HCT116 (cell line): ENCODE measurements at regions not wholly inside any gene's neighbourhood (a gene's known extent, or its start where the extent isn't known, plus 50 kb on each side); places are given as distances from the start of the nearest gene placed in this dataset.
A peak's percentile ranks its signal among the peaks of the same experiment; 100 is the strongest.

ENCODE experiments used
- ATAC-seq: fragments of 200-7000 bp; cut with Tn5 transposase; 2 replicates; pipeline ENCODE4 v1.9.1; 2020; ENCODE audit warnings: mild to moderate bottlenecking, moderate library complexity
- BruUV-seq: library from RNA; stranded (reverse); fragments of 400-500 nt; replicated peaks from 2 replicates; lab custom pipeline; 2021; lab: Mats Ljungman, UMichigan
- CTCF ChIA-PET: fragments of 300-600 bp; sonication (Branson Sonifier 250); formaldehyde crosslinking; loops from one replicate; lab custom pipeline; 2021; ENCODE audit warnings: antibody characterized with exemption; lab: Charles Lee
- POLR2A ChIA-PET: fragments of 300-600, 350-600 bp; sonication (Branson Sonifier 250); formaldehyde crosslinking; loops from one replicate; lab custom pipeline; 2021; ENCODE audit warnings: antibody characterized with exemption; lab: Charles Lee
- RAD21 ChIA-PET, 2 experiments: fragments of 300-600 bp; sonication (Branson Sonifier 250); formaldehyde crosslinking; loops; one replicate each; lab custom pipeline; 2023; ENCODE audit warnings: low total read pairs in 2 of 2; ENCODE audit not compliant: uncharacterized antibody in 2 of 2, unreplicated experiment in 2 of 2, low non-redundant PET in 1 of 2; lab: Charles Lee
- DNase-seq: peaks from one replicate; pipeline ENCODE4 v3.0.0-alpha.2; 2010; ENCODE audit warnings: low read depth, low spot score
- H2AFZ ChIP-seq: fragments of 200-600 bp; shearing (Covaris generic), sonication (generic); 2 replicates; pipeline ENCODE4 v1.6.1; 2017; ENCODE audit warnings: low read depth, mixed run types, mixed read lengths, antibody characterized with exemption, low read length; ENCODE audit not compliant: poor library complexity, severe bottlenecking
- H3K27ac ChIP-seq: 2 replicates; pipeline ENCODE4 v1.5.1; 2012; ENCODE audit warnings: low read depth, low read length
- H3K27me3 ChIP-seq: fragments of 200-600 bp; sonication (generic); 2 replicates; pipeline ENCODE4 v1.6.1; 2016; ENCODE audit warnings: mixed run types, low read length, mixed read lengths; ENCODE audit not compliant: insufficient read depth
- H3K36me3 ChIP-seq, 2 experiments: fragments of 200-500 bp in 1 of 2; fragments of 200-600 bp in 1 of 2; sonication (Bioruptor generic) in 1 of 2; sonication (generic) in 1 of 2; 2 replicates each; pipeline versions ENCODE4 v1.5.1 to v1.6.1; 2014 to 2016; ENCODE audit warnings: low read length in 2 of 2, inconsistent platforms in 1 of 2, mixed read lengths in 1 of 2, mixed run types in 1 of 2; ENCODE audit not compliant: insufficient read depth in 2 of 2, control insufficient read depth in 1 of 2
- H3K4me1 ChIP-seq, 2 experiments: fragments of 200-600 bp in 1 of 2; sonication (generic) in 1 of 2; 2 replicates each; pipeline versions ENCODE4 v1.5.1 to v1.6.1; 2012 to 2017; ENCODE audit warnings: low read length in 2 of 2, inconsistent platforms in 1 of 2, mild to moderate bottlenecking in 1 of 2, mixed read lengths in 1 of 2, mixed run types in 1 of 2, moderate library complexity in 1 of 2; ENCODE audit not compliant: insufficient read depth in 2 of 2, control insufficient read depth in 1 of 2
- H3K4me2 ChIP-seq: fragments of 200-600 bp; sonication (generic); 2 replicates; pipeline ENCODE4 v1.6.1; 2017; ENCODE audit warnings: mixed run types, low read length, mixed read lengths
- H3K4me3 ChIP-seq, 2 experiments: fragments of 200-600 bp in 1 of 2; sonication (generic) in 1 of 2; replicated peaks in 1 of 2; 2 replicates each; pipeline ENCODE4 v1.5.1; 2011 to 2016; ENCODE audit warnings: low read length in 2 of 2, control low read depth in 1 of 2, low read depth in 1 of 2, mild to moderate bottlenecking in 1 of 2, mixed read lengths in 1 of 2, mixed run types in 1 of 2
- H3K79me2 ChIP-seq: fragments of 200-600 bp; sonication (generic); 2 replicates; pipeline ENCODE4 v1.6.1; 2017; ENCODE audit warnings: mild to moderate bottlenecking, mixed run types, low read length, moderate library complexity, mixed read lengths; ENCODE audit not compliant: insufficient read depth
- H3K9ac ChIP-seq: fragments of 200-600 bp; sonication (generic); 2 replicates; pipeline ENCODE4 v1.6.1; 2016; ENCODE audit warnings: low read length, mixed read lengths
- H3K9me2 ChIP-seq: fragments of 200-600 bp; sonication (generic), shearing (Covaris generic); 2 replicates; pipeline ENCODE4 v1.6.1; 2017; ENCODE audit warnings: mixed run types, mild to moderate bottlenecking, moderate library complexity; ENCODE audit not compliant: insufficient read depth
- H3K9me3 ChIP-seq, 2 experiments: fragments of 200-500 bp in 1 of 2; fragments of 200-600 bp in 1 of 2; sonication (Bioruptor generic) in 1 of 2; sonication (generic) in 1 of 2; 2 replicates each; pipeline ENCODE4 v1.6.1; 2014 to 2017; ENCODE audit warnings: low read length in 2 of 2, mixed read lengths in 2 of 2, inconsistent platforms in 1 of 2, low read depth in 1 of 2, mild to moderate bottlenecking in 1 of 2, mixed run types in 1 of 2, moderate library complexity in 1 of 2; ENCODE audit not compliant: control insufficient read depth in 1 of 2, insufficient read depth in 1 of 2
- H4K20me1 ChIP-seq: fragments of 200-600 bp; sonication (generic), shearing (Covaris generic); 2 replicates; pipeline ENCODE4 v1.6.1; 2017; ENCODE audit warnings: mixed run types, mild to moderate bottlenecking, moderate library complexity; ENCODE audit not compliant: insufficient read depth
- CBX3 ChIP-seq: IDR thresholded peaks from 2 replicates; pipeline ENCODE4 v1.6.1; 2012; ENCODE audit warnings: low read depth
- CEBPB ChIP-seq: IDR thresholded peaks from 2 replicates; pipeline ENCODE4 v1.6.1; 2012; ENCODE audit warnings: low read depth
- EGR1 ChIP-seq: IDR thresholded peaks from 2 replicates; pipeline ENCODE4 v1.6.1; 2012; ENCODE audit warnings: low read depth
- EZH2 ChIP-seq: fragments of 200-600 bp; sonication (generic); IDR thresholded peaks from 2 replicates; pipeline ENCODE4 v1.6.1; 2017; ENCODE audit warnings: antibody characterized with exemption, mixed run types
- EZH2phosphoT487 ChIP-seq: fragments of 200-600 bp; IDR thresholded peaks from 2 replicates; pipeline ENCODE4 v1.6.1; 2018; ENCODE audit warnings: antibody characterized with exemption, borderline replicate concordance
- JUND ChIP-seq: IDR thresholded peaks from 2 replicates; pipeline ENCODE4 v1.6.1; 2012
- POLR2A ChIP-seq: IDR thresholded peaks from 2 replicates; pipeline ENCODE4 v1.7.0; 2011; ENCODE audit warnings: borderline replicate concordance; ENCODE audit not compliant: insufficient read depth, insufficient read length; ENCODE audit errors: extremely low read depth
- POLR2AphosphoS5 ChIP-seq: IDR thresholded peaks from 2 replicates; pipeline ENCODE4 v1.6.1; 2011; ENCODE audit warnings: mild to moderate bottlenecking, low read depth, low read length, moderate library complexity
- RAD21 ChIP-seq: IDR thresholded peaks from 2 replicates; pipeline ENCODE4 v1.6.1; 2012; ENCODE audit warnings: low read depth, mild to moderate bottlenecking
- SIN3A ChIP-seq: IDR thresholded peaks from 2 replicates; pipeline ENCODE4 v1.6.1; 2012; ENCODE audit warnings: low read depth
- SRF ChIP-seq: IDR thresholded peaks from 2 replicates; pipeline ENCODE4 v1.6.1; 2012; ENCODE audit warnings: low read depth
- YY1 ChIP-seq: IDR thresholded peaks from 2 replicates; pipeline ENCODE4 v1.6.1; 2011; ENCODE audit warnings: low read length, low read depth, moderate library complexity, mild to moderate bottlenecking; ENCODE audit not compliant: insufficient replicate concordance; ENCODE audit errors: extremely low read depth
- ZBTB33 ChIP-seq: IDR thresholded peaks from 2 replicates; pipeline ENCODE4 v1.6.1; 2011; ENCODE audit warnings: mild to moderate bottlenecking, low read length, moderate library complexity; ENCODE audit not compliant: insufficient replicate concordance; ENCODE audit errors: extremely low read depth
- ZFX ChIP-seq: fragments of 450-650 bp; IDR thresholded peaks from 2 replicates; pipeline ENCODE4 v1.6.1; 2017
- ZNF274 ChIP-seq: fragments of 200-500 bp; sonication (Bioruptor generic); IDR thresholded peaks from 2 replicates; pipeline ENCODE4 v1.6.1; 2014; ENCODE audit warnings: mild to moderate bottlenecking, low read depth, low read length, inconsistent platforms
- intact Hi-C: fragments of 100-400 bp; cut with micrococcal nuclease; formaldehyde crosslinking; loops from 2 replicates; pipeline ENCODE4 v1.10.0; 2022
- TF ChIP-seq, protein P1 (sequence below): IDR thresholded peaks from 2 replicates; pipeline ENCODE4 v1.6.1; 2012
- TF ChIP-seq, protein P2 (sequence below): IDR thresholded peaks from 2 replicates; pipeline ENCODE4 v1.6.1; 2012

DNA sequence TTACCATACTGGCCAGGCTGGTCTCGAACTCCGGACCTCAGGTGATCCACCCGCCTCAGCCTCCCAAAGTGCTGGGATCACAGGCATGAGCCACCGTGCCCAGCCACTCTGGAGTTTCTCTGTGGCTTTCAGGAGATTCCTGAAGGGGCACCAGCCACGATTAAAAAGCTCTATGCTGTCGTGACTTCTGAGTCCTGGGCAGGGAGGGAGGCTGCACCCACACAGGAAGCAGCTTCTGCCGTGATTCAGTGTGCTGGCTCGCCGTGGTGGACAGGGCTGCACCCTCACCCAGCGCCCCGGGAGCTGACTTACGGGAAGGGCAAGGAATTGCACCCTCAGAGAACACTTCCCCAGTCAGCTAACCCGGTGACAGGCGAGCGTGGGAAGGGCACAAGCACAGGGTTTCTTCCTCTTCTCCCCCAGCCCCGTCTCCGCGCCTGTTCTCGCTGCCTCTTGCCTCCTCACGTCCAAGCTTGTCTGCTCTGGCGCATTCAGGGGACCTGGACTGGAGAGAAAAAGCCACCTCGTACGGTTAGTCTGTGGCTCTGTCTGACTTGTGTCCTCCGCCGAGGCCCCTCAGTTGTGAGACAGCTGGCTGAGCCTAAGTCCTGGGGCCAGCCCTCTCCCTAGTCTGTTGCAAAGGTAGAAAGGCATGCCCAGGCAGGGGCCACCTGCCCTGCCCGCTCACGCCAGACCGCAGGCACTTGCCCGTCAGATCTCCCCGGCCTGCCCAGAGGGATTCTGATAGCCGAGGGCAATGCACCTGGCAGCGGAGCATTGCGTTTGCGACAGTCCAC lies 145.0 kb downstream of the SEC14L1 start:
- no peaks in the 10 kb centered on the region for H3K27me3 ChIP-seq
- H3K4me3 ChIP-seq = peak overlapping the region; percentile 39 to 52
- TF ChIP-seq, protein P1, sequence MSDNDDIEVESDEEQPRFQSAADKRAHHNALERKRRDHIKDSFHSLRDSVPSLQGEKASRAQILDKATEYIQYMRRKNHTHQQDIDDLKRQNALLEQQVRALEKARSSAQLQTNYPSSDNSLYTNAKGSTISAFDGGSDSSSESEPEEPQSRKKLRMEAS = no peak
- TF ChIP-seq SRF (no peak), SIN3A (no peak), POLR2A (no peak), CEBPB (no peak), YY1 (no peak)
- H3K27ac ChIP-seq = peak overlapping the region; percentile 98
- peaks cover 4% of the 10 kb centered on the region; the same call in 1 of the 2 replicates for H4K20me1 ChIP-seq
- peak; percentile 29 for ATAC-seq
- DNase-seq = no peak
- 0 out of 4 replicates have a peak, but pooled peaks cover 0 to 6% of the 10 kb centered on the region in 2 experiments for H3K36me3 ChIP-seq
- no peak overlapping the region for H2AFZ ChIP-seq
- POLR2A ChIA-PET = interaction anchor here (0.8 to 2.2 kb wide), 5 partner anchors 13 to 39 kb away, joined by 3 to 8 read pairs (median 6); no protein-coding TSS in a partner anchor
- intact Hi-C loops = no loop called here
- H3K4me2 ChIP-seq = peak overlapping the region; percentile 84
- H3K79me2 ChIP-seq = peaks cover 89% of the 10 kb centered on the region
- H3K9me3 ChIP-seq = no peaks in the 10 kb centered on the region
- no peaks in the 10 kb centered on the region for H3K9me2 ChIP-seq
- peak overlapping the region; percentile 73 for H3K9ac ChIP-seq
- peaks cover 68 to 83% of the 10 kb centered on the region in 2 experiments for H3K4me1 ChIP-seq
- RAD21 ChIA-PET = interaction anchor here in 1 of 2 experiments (0.6 to 1.1 kb wide), 2 partner anchors 37 to 39 kb away, joined by 3 to 4 read pairs; no protein-coding TSS in a partner anchor
- no TSS peak for BruUV-seq
- CTCF ChIA-PET = interaction anchor here (0.5 to 1.5 kb wide), 2 partner anchors 9 to 39 kb away, joined by 3 read pairs; no protein-coding TSS in a partner anchor

- Histone ChIP-seq H2AFZ (no peak overlapping the region), H3K9ac (peak overlapping the region; percentile 73), H3K9me3 (no peaks in the 10 kb centered on the region), H3K27ac (peak overlapping the region; percentile 98), H3K79me2 (peaks cover 95% of the 10 kb centered on the region), H3K36me3 (0 out of 4 replicates have a peak, but pooled peaks cover 0 to 6% of the 10 kb centered on the region in 2 experiments), H3K4me2 (peak overlapping the region; percentile 84), H3K4me1 (peaks cover 72 to 88% of the 10 kb centered on the region in 2 experiments), H3K4me3 (peak overlapping the region; percentile 39 to 52), H3K9me2 (no peaks in the 10 kb centered on the region), H4K20me1 (peaks cover 4% of the 10 kb centered on the region; the same call in 1 of the 2 replicates), H3K27me3 (no peaks in the 10 kb centered on the region)
- ATAC-seq (peak; percentile 8; the same call in 1 of the 2 replicates), DNase-seq (no peak)
- intact Hi-C loops = no loop called here
- POLR2A ChIA-PET = interaction anchor here (0.8 to 2.2 kb wide), 5 partner anchors 13 to 39 kb away, joined by 3 to 8 read pairs (median 6); no protein-coding TSS in a partner anchor
- BruUV-seq = no TSS peak
- RAD21 ChIA-PET = interaction anchor here in 1 of 2 experiments (0.6 to 1.9 kb wide), 2 partner anchors 36 to 39 kb away, joined by 3 to 7 read pairs; no protein-coding TSS in a partner anchor
- CTCF ChIA-PET = interaction anchor here (0.5 to 1.5 kb wide), 2 partner anchors 9 to 39 kb away, joined by 3 read pairs; no protein-coding TSS in a partner anchor
- no peak for TF ChIP-seq ZFX
- no peak for TF ChIP-seq ZNF274
- TF ChIP-seq JUND = no peak
- no peak for TF ChIP-seq SIN3A
- TF ChIP-seq POLR2A = no peak
- no peak for TF ChIP-seq CEBPB
- TF ChIP-seq CBX3 = no peak
- no peak for TF ChIP-seq RAD21
- no peak for TF ChIP-seq ZBTB33
- no peak for TF ChIP-seq YY1
- TF ChIP-seq, protein P2, sequence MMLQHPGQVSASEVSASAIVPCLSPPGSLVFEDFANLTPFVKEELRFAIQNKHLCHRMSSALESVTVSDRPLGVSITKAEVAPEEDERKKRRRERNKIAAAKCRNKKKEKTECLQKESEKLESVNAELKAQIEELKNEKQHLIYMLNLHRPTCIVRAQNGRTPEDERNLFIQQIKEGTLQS = no peak
- TF ChIP-seq EGR1 = no peak
- no peak for TF ChIP-seq POLR2AphosphoS5
- TF ChIP-seq EZH2phosphoT487 = no peak
- TF ChIP-seq EZH2 = no peak
- no peak for TF ChIP-seq SRF
Measured at GRCh38 chr17:77286391-77286640, 145.5 kb downstream of the SEC14L1 start.
